GM12892 (cell line): ENCODE measurements at regions not wholly inside any gene's neighbourhood (a gene's known extent, or its start where the extent isn't known, plus 50 kb on each side); places are given as distances from the start of the nearest gene placed in this dataset.

ENCODE experiments used
- POLR2A ChIP-seq: IDR thresholded peaks from 2 replicates; pipeline ENCODE4 v1.6.1; 2011; ENCODE audit warnings: low read depth, low read length, control low read depth
- POLR2AphosphoS5 ChIP-seq: IDR thresholded peaks from 2 replicates; pipeline ENCODE4 v1.6.1; 2011; ENCODE audit warnings: low read depth, low read length, control low read depth

- no peak for TF ChIP-seq POLR2AphosphoS5
- no peak for TF ChIP-seq POLR2A
These were observed 577.6 kb downstream of the CSNK1G3 start for GRCh38 chr5:124089578-124089977.
